Amniotic epithelial cell (primary cell): ENCODE measurements at regions not wholly inside any gene's neighbourhood (a gene's known extent, or its start where the extent isn't known, plus 50 kb on each side); places are given as distances from the start of the nearest gene placed in this dataset.
"Not testable (repeated sequence)": the region's sequence is repeated elsewhere in the genome, so short reads cannot be mapped to it uniquely, and the experiment has no call there.

Experiments used
- DNase-seq: peaks from one replicate; pipeline ENCODE4 v3.0.0-alpha.2; 2010; ENCODE audit warnings: low read depth

- DNase-seq: no peak
Observed at GRCh38 chr13:85601526-85601925, 197.7 kb downstream of the SLITRK6 start.

GRCh38 chr13:85597790-85598500, 201.3 kb downstream of the SLITRK6 start:
- DNase-seq: no peak

GRCh38 chr13:85592211-85592610, 207.0 kb downstream of the SLITRK6 start:
- no peak for DNase-seq

- DNase-seq: no peak
Observed at GRCh38 chr13:85590231-85590931, 208.8 kb downstream of the SLITRK6 start.

GRCh38 chr13:85589021-85589420, 210.2 kb downstream of the SLITRK6 start:
- no peak for DNase-seq

GRCh38 chr13:85588359-85588758, 210.9 kb downstream of the SLITRK6 start:
- DNase-seq: no peak

GRCh38 chr13:85586856-85587255, 212.4 kb downstream of the SLITRK6 start:
- no peak for DNase-seq

GRCh38 chr13:85586422-85586831, 212.8 kb downstream of the SLITRK6 start:
- peak; percentile 0 for DNase-seq

- DNase-seq: no peak
Observed at GRCh38 chr13:85582890-85583289, 216.3 kb downstream of the SLITRK6 start.

GRCh38 chr13:85575110-85575509, 224.1 kb downstream of the SLITRK6 start:
- no peak for DNase-seq

- DNase-seq: no peak
Observed at GRCh38 chr13:85567909-85568308, 231.3 kb downstream of the SLITRK6 start.

- no peak for DNase-seq
Observed at GRCh38 chr13:85565652-85566051, 233.6 kb downstream of the SLITRK6 start.

GRCh38 chr13:85564598-85564997, 234.6 kb downstream of the SLITRK6 start:
- DNase-seq: no peak

GRCh38 chr13:85562282-85562681, 236.9 kb downstream of the SLITRK6 start:
- no peak for DNase-seq

- no peak for DNase-seq
Observed at GRCh38 chr13:85557691-85558467, 241.3 kb downstream of the SLITRK6 start.

GRCh38 chr13:85551012-85551411, 248.2 kb downstream of the SLITRK6 start:
- DNase-seq: no peak

GRCh38 chr13:85549819-85550218, 249.4 kb downstream of the SLITRK6 start:
- no peak for DNase-seq

GRCh38 chr13:85548845-85549244, 250.4 kb downstream of the SLITRK6 start:
- DNase-seq: not testable (repeated sequence)

- DNase-seq: no peak
Observed at GRCh38 chr13:85545771-85546170, 253.4 kb downstream of the SLITRK6 start.

- DNase-seq: no peak
Observed at GRCh38 chr13:85544756-85545155, 254.5 kb downstream of the SLITRK6 start.

- DNase-seq: peak; percentile 8
Observed at GRCh38 chr13:85543144-85543543, 256.1 kb downstream of the SLITRK6 start.

GRCh38 chr13:85541476-85541875, 257.7 kb downstream of the SLITRK6 start:
- DNase-seq: no peak

- no peak for DNase-seq
Observed at GRCh38 chr13:85538957-85539356, 260.3 kb downstream of the SLITRK6 start.
